ENCODE measurements at regions not wholly inside any gene's neighbourhood (a gene's known extent, or its start where the extent isn't known, plus 50 kb on each side); places are given as distances from the start of the nearest gene placed in this dataset.

GRCh38 chr13:107531180-107531579 is 684.2 kb downstream of the LIG4 start:
- TF ChIP-seq POLR2A (IDR thresholded peaks at IDR 0.05) = no peak
- TF ChIP-seq CTCF (IDR thresholded peaks at IDR 0.05) = no peak

Measured in thyroid gland (tissue), 4 donors.